Ovary (tissue), 7 donors: ENCODE measurements at regions not wholly inside any gene's neighbourhood (a gene's known extent, or its start where the extent isn't known, plus 50 kb on each side); places are given as distances from the start of the nearest gene placed in this dataset. TPM values are rescaled to one million over a fixed set of nuclear protein-coding genes. Genes with fewer than 3 reads are reported as not detected.
A peak's percentile ranks its signal among the peaks of the same experiment; 100 is the strongest.

Experiments
- DNase-seq, 5 donors: peaks; one replicate each; pipeline ENCODE4 v3.0.0-alpha.2; 2019 to 2020
- H3K27ac ChIP-seq, 2 donors: fragments of 200-600 bp; one replicate each; pipeline versions ENCODE4 v1.5.1 to v1.8.0; 2019 to 2022
- H3K27me3 ChIP-seq: fragments of 200-600 bp; one replicate; pipeline ENCODE4 v1.8.0; 2022
- H3K36me3 ChIP-seq: fragments of 200-600 bp; sonication (generic); one replicate; pipeline ENCODE4 v1.5.1; 2019
- H3K4me1 ChIP-seq: one replicate; pipeline ENCODE4 v1.8.1; 2013; ENCODE audit warnings: mild to moderate bottlenecking, moderate library complexity; ENCODE audit not compliant: insufficient read depth
- H3K4me3 ChIP-seq: fragments of 200-600 bp; sonication (generic); one replicate; pipeline ENCODE4 v1.5.1; 2017
- H3K9me3 ChIP-seq, 2 donors: fragments of 200-600 bp in 1 of 2; sonication (generic) in 1 of 2; one replicate each; pipeline versions ENCODE4 v1.5.1 to v1.8.1; 2013 to 2019; ENCODE audit warnings: mild to moderate bottlenecking in 1 of 2, moderate library complexity in 1 of 2
- CTCF ChIP-seq, 3 donors: fragments of 450-650 bp in 2 of 3; fragments of 200-600 bp in 1 of 3; IDR thresholded peaks; one replicate each; pipeline versions ENCODE4 v1.5.1 to v1.8.0; 2016 to 2022; ENCODE audit warnings: antibody characterized with exemption in 3 of 3, mild to moderate bottlenecking in 1 of 3
- EP300 ChIP-seq: sonication (generic); formaldehyde crosslinking; IDR thresholded peaks from one replicate; pipeline ENCODE4 v1.6.1; 2017; ENCODE audit warnings: antibody characterized with exemption
- POLR2A ChIP-seq: fragments of 450-650 bp; IDR thresholded peaks from one replicate; pipeline ENCODE4 v1.6.1; 2017; ENCODE audit warnings: antibody characterized with exemption, mild to moderate bottlenecking, moderate library complexity
- WGBS, 3 donors: extraction: QIAGEN DNeasy Blood & Tissue Kit in 1 of 3; methylation state at CpG; one replicate each; pipeline versions ENCODE4 v1.1.5 to v1.1.7; 2013 to 2017; 5-methylcytosine and 5-hydroxymethylcytosine counted together
- intact Hi-C, 4 donors: fragments of 100-400 bp; cut with DNase I; formaldehyde crosslinking; loops; one replicate each; pipeline versions ENCODE4 v1.11.0 to v1.15.1; 2022 to 2023
- microRNA counts: library from miRNA; unstranded; fragments of <30 nt; microRNA quantifications from one replicate; lab custom pipeline; 2016
- microRNA-seq, 3 donors: library from miRNA; unstranded; fragments of <30 nt; microRNA quantifications; one replicate each; pipeline versions ENCODE4 to v1.2.0, GENCODE V29; 2019 to 2020
- small RNA-seq: library from RNA; depleted of rRNA; stranded (forward); fragments of <200 nt; gene quantifications from one replicate; pipeline ENCODE3, GENCODE V24; 2016
- donor health status: DM: no; HTN: no; CAD: no; lungs with moderate emphysema.
- donor health status: DM: no; HTN: no; CAD: no.
- donor health status: Bipolar disorder and iron deficiency.
- donor health status: DM: no; HTN: no; CAD: no.
- donor health status: DM: yes; HTN: yes; CAD: no.

- Histone ChIP-seq H3K27me3 (no peaks in the 10 kb centered on the region), H3K9me3 (no peaks in the 10 kb centered on the region), H3K36me3 (no peaks in the 10 kb centered on the region), H3K4me3 (no peak overlapping the region), H3K4me1 (no peaks in the 10 kb centered on the region), H3K27ac (no peak overlapping the region)
- intact Hi-C loops = no loop called here
- WGBS, 3 donors = 35 to 48% (median 48%) methylated on average over 10 of the region's 10 CpGs
- no peak for DNase-seq
- TF ChIP-seq CTCF (IDR thresholded peaks at IDR 0.05) (no peak), POLR2A (no peak), EP300 (no peak)
Measured at GRCh38 chr15:62989366-62990055, 53.0 kb upstream of the TPM1 start.

GRCh38 chr15:62991698-62992097 is 50.8 kb upstream of the TPM1 start:
- H3K9me3 ChIP-seq = no peaks in the 10 kb centered on the region
- no peak for DNase-seq
- H3K27ac ChIP-seq = no peak overlapping the region
- 47 to 51% (median 50%) methylated on average over 2 of the region's 2 CpGs for WGBS, 3 donors
- no peaks in the 10 kb centered on the region for H3K4me1 ChIP-seq
- intact Hi-C loops = no loop called here
- TF ChIP-seq EP300 (no peak), CTCF (IDR thresholded peaks at IDR 0.05) (no peak), POLR2A (no peak)
- H3K27me3 ChIP-seq = no peaks in the 10 kb centered on the region
- no peak overlapping the region for H3K4me3 ChIP-seq
- H3K36me3 ChIP-seq = no peaks in the 10 kb centered on the region

GRCh38 chr15:62992302-62992701 is 50.2 kb upstream of the TPM1 start:
- intact Hi-C loops = no loop called here

More at GRCh38 chr15:62992302-62992701, 50.2 kb upstream of the TPM1 start:
- Histone ChIP-seq H3K27ac (no peak overlapping the region), H3K4me1 (no peaks in the 10 kb centered on the region), H3K4me3 (no peak overlapping the region), H3K36me3 (no peaks in the 10 kb centered on the region), H3K9me3 (no peaks in the 10 kb centered on the region), H3K27me3 (no peaks in the 10 kb centered on the region)
- WGBS, 3 donors = 56 to 68% (median 59%) methylated on average over 3 of the region's 3 CpGs
- no peak for DNase-seq
- TF ChIP-seq EP300 (no peak), POLR2A (no peak), CTCF (IDR thresholded peaks at IDR 0.05) (no peak)

MicroRNAs encoded in the stretch of these regions (microRNA counts, 767-probe panel; counts per million panel counts)
- 530 counts per million, percentile 78 among the panel's probes with 10 or more counts for microRNA hsa-miR-190a (lab: Ali Mortazavi, UCI)

Small RNA genes lying in the stretch of these regions (microRNA-seq; reads per million reads assigned to microRNA genes)
- 40.9 to 66.2 (median 59.3) reads per million in 3 donors for gene MIR190A
- gene MIR6085 = 0 reads per million in 3 donors
- 0 reads per million in 3 donors for gene MIR8067

Small RNA genes lying in the stretch of these regions (small RNA-seq; reads per million reads assigned to genes)
- gene MIR190A (0.25 reads per million), gene MIR6085 (not detected), gene MIR8067 (not detected), gene RF00017 (not detected)
